HepG2 (cell line): ENCODE measurements at regions not wholly inside any gene's neighbourhood (a gene's known extent, or its start where the extent isn't known, plus 50 kb on each side); places are given as distances from the start of the nearest gene placed in this dataset.

Source experiments
- ATAC-seq: fragments of 200-7000 bp; cut with Tn5 transposase; 3 replicates; pipeline ENCODE4 v1.9.1; 2020; ENCODE audit warnings: mild to moderate bottlenecking, moderate library complexity
- BruUV-seq: library from RNA; stranded (reverse); fragments of 400-500 nt; replicated peaks from 2 replicates; lab custom pipeline; 2021; lab: Mats Ljungman, UMichigan
- CTCF ChIA-PET: fragments of 300-600 bp; formaldehyde crosslinking; extraction: SDS; loops from one replicate; lab custom pipeline; 2021; ENCODE audit warnings: low total read pairs, inconsistent platforms, low intra/inter-chr PET ratio; lab: Yijun Ruan, JAX
- POLR2A ChIA-PET: fragments of 350-600 bp; sonication (Branson Sonifier 250); formaldehyde crosslinking; loops from one replicate; lab custom pipeline; 2020; ENCODE audit warnings: antibody characterized with exemption, inconsistent platforms; lab: Yijun Ruan, JAX
- DNase-seq: peaks from one replicate; pipeline ENCODE4 v3.0.0-alpha.2; 2015; ENCODE audit warnings: low spot score
- FAIRE-seq: peaks from 3 replicates; lab custom pipeline; 2011; peaks lifted over from hg19 to GRCh38; lab: Jason Lieb, UNC
- H2AFZ ChIP-seq: one replicate; pipeline ENCODE4 v1.6.1; 2011; ENCODE audit warnings: low read length, inconsistent platforms
- H3K27ac ChIP-seq: fragments of 300-600 bp; 3 replicates; pipeline ENCODE4 v1.8.0; 2011; ENCODE audit warnings: mixed run types, mild to moderate bottlenecking, mixed read lengths, low read length, inconsistent platforms; ENCODE audit not compliant: insufficient read depth; ENCODE audit errors: extremely low read length
- H3K27me3 ChIP-seq, 2 experiments: fragments of 200-600 bp in 1 of 2; 2 replicates in 1 of 2; 3 replicates in 1 of 2; pipeline versions ENCODE4 v1.6.0 to v1.8.0; 2011; ENCODE audit warnings: low read length in 2 of 2, mild to moderate bottlenecking in 2 of 2, moderate library complexity in 2 of 2, inconsistent platforms in 1 of 2; ENCODE audit not compliant: insufficient read depth in 2 of 2, control insufficient read depth in 1 of 2
- H3K36me3 ChIP-seq, 2 experiments: fragments of 200-600 bp in 1 of 2; replicated peaks in 1 of 2; 2 replicates in 1 of 2; 3 replicates in 1 of 2; pipeline versions ENCODE4 v1.5.1 to v1.8.0; 2011; ENCODE audit warnings: low read length in 2 of 2, inconsistent platforms in 1 of 2; ENCODE audit not compliant: insufficient read depth in 2 of 2, control insufficient read depth in 1 of 2
- H3K4me1 ChIP-seq: 2 replicates; pipeline ENCODE4 v1.5.1; 2012; ENCODE audit warnings: low read length, inconsistent platforms; ENCODE audit not compliant: insufficient read depth
- H3K4me2 ChIP-seq: 2 replicates; pipeline ENCODE4 v1.6.0; 2011; ENCODE audit warnings: low read depth, low read length, inconsistent platforms
- H3K4me3 ChIP-seq, 3 experiments: fragments of 200-600 bp in 1 of 3; sonication (generic), shearing (Covaris generic) in 1 of 3; replicated peaks in 1 of 3; 2 replicates each; pipeline ENCODE4 v1.5.1; 2011 to 2016; ENCODE audit warnings: low read length in 3 of 3, inconsistent platforms in 2 of 3, low read depth in 2 of 3, mild to moderate bottlenecking in 2 of 3, control low read depth in 1 of 3, mixed read lengths in 1 of 3; ENCODE audit not compliant: insufficient read depth in 1 of 3
- H3K79me2 ChIP-seq: one replicate; pipeline ENCODE4 v1.6.1; 2011; ENCODE audit warnings: low read length, inconsistent platforms; ENCODE audit not compliant: insufficient read depth
- H3K9ac ChIP-seq: 2 replicates; pipeline ENCODE4 v1.6.0; 2011; ENCODE audit warnings: mild to moderate bottlenecking, low read depth, low read length, inconsistent platforms; ENCODE audit not compliant: insufficient read depth
- H3K9me3 ChIP-seq: 2 replicates; pipeline ENCODE4 v1.5.1; 2012; ENCODE audit warnings: mild to moderate bottlenecking, low read length
- H4K20me1 ChIP-seq: 2 replicates; pipeline ENCODE4 v1.6.0; 2011; ENCODE audit warnings: inconsistent platforms, mild to moderate bottlenecking, low read length, moderate library complexity; ENCODE audit not compliant: insufficient read depth
- CHD2 ChIP-seq: IDR thresholded peaks from 2 replicates; pipeline ENCODE4 v1.6.1; 2011; ENCODE audit warnings: low read depth, low read length, improper control_type of control experiment
- ERF ChIP-seq: IDR thresholded peaks from 2 replicates; pipeline ENCODE4 v1.6.1; 2018; ENCODE audit warnings: missing biosample characterization, missing genetic modification reagents
- IKZF4 ChIP-seq: sonication (generic); formaldehyde crosslinking; IDR thresholded peaks from 2 replicates; pipeline ENCODE4 v1.5.1; 2020; ENCODE audit warnings: borderline replicate concordance, mild to moderate bottlenecking, low read depth, missing genetic modification reagents; ENCODE audit errors: not compliant biosample characterization
- MXD3 ChIP-seq: IDR thresholded peaks from 2 replicates; pipeline ENCODE4 v1.6.1; 2016; ENCODE audit warnings: mild to moderate bottlenecking, missing biosample characterization, missing genetic modification reagents
- TFDP2 ChIP-seq: sonication (generic); formaldehyde crosslinking; IDR thresholded peaks from 2 replicates; pipeline ENCODE4 v1.4.0; 2020; ENCODE audit warnings: missing genetic modification reagents
- YEATS4 ChIP-seq: sonication (generic); formaldehyde crosslinking; IDR thresholded peaks from 2 replicates; pipeline ENCODE4 v1.4.0; 2020; ENCODE audit warnings: missing genetic modification reagents, borderline replicate concordance
- ZNF615 ChIP-seq: sonication (generic); formaldehyde crosslinking; IDR thresholded peaks from 2 replicates; pipeline ENCODE4 v1.5.0; 2020; ENCODE audit warnings: mild to moderate bottlenecking, missing genetic modification reagents, borderline replicate concordance
- in situ Hi-C: cut with HindIII; loops from 2 replicates; pipeline ENCODE4 v1.10.0; 2017; ENCODE audit warnings: low pct_unique_long_range_greater_than_20kb; ENCODE audit not compliant: extremely low pct_ligation_motif_present
- intact Hi-C: fragments of 100-400 bp; cut with micrococcal nuclease; formaldehyde crosslinking; loops from one replicate; pipeline ENCODE4 v1.10.0; 2022; ENCODE audit not compliant: unreplicated experiment
- TF ChIP-seq, protein P1 (sequence below): sonication (generic); formaldehyde crosslinking; IDR thresholded peaks from 2 replicates; pipeline ENCODE4 v1.4.0; 2020; ENCODE audit warnings: missing genetic modification reagents

- TF ChIP-seq, protein P1, sequence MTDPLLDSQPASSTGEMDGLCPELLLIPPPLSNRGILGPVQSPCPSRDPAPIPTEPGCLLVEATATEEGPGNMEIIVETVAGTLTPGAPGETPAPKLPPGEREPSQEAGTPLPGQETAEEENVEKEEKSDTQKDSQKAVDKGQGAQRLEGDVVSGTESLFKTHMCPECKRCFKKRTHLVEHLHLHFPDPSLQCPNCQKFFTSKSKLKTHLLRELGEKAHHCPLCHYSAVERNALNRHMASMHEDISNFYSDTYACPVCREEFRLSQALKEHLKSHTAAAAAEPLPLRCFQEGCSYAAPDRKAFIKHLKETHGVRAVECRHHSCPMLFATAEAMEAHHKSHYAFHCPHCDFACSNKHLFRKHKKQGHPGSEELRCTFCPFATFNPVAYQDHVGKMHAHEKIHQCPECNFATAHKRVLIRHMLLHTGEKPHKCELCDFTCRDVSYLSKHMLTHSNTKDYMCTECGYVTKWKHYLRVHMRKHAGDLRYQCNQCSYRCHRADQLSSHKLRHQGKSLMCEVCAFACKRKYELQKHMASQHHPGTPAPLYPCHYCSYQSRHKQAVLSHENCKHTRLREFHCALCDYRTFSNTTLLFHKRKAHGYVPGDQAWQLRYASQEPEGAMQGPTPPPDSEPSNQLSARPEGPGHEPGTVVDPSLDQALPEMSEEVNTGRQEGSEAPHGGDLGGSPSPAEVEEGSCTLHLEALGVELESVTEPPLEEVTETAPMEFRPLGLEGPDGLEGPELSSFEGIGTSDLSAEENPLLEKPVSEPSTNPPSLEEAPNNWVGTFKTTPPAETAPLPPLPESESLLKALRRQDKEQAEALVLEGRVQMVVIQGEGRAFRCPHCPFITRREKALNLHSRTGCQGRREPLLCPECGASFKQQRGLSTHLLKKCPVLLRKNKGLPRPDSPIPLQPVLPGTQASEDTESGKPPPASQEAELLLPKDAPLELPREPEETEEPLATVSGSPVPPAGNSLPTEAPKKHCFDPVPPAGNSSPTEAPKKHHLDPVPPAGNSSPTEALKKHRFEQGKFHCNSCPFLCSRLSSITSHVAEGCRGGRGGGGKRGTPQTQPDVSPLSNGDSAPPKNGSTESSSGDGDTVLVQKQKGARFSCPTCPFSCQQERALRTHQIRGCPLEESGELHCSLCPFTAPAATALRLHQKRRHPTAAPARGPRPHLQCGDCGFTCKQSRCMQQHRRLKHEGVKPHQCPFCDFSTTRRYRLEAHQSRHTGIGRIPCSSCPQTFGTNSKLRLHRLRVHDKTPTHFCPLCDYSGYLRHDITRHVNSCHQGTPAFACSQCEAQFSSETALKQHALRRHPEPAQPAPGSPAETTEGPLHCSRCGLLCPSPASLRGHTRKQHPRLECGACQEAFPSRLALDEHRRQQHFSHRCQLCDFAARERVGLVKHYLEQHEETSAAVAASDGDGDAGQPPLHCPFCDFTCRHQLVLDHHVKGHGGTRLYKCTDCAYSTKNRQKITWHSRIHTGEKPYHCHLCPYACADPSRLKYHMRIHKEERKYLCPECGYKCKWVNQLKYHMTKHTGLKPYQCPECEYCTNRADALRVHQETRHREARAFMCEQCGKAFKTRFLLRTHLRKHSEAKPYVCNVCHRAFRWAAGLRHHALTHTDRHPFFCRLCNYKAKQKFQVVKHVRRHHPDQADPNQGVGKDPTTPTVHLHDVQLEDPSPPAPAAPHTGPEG = no peak
- TF ChIP-seq YEATS4 (CRISPR knock-in tag) = no peak
- no peak for TF ChIP-seq TFDP2
- TF ChIP-seq MXD3 (CRISPR knock-in tag) = no peak
- TF ChIP-seq IKZF4 (CRISPR knock-in tag) = no peak
These were observed 66.9 kb downstream of the METRNL start (continued) for GRCh38 chr17:83146347-83146746.

GRCh38 chr17:83147280-83147679 is 67.9 kb downstream of the METRNL start:
- POLR2A ChIA-PET = no interaction called here
- H3K9ac ChIP-seq = no peak overlapping the region
- CTCF ChIA-PET = no interaction called here
- no peak for ATAC-seq
- H4K20me1 ChIP-seq = no peaks in the 10 kb centered on the region
- H3K4me3 ChIP-seq = no peak overlapping the region
- no peak overlapping the region for H3K27ac ChIP-seq
- peaks cover 5 to 49% of the 10 kb centered on the region in 2 experiments; a peak in 4 of 5 replicates for H3K27me3 ChIP-seq
- TF ChIP-seq ZNF615 (CRISPR knock-in tag) (no peak), CHD2 (no peak), ERF (CRISPR knock-in tag) (no peak)
- H2AFZ ChIP-seq = no peak overlapping the region
- peaks cover 9% of the 10 kb centered on the region; the same call in 1 of the 2 replicates for H3K9me3 ChIP-seq
- H3K79me2 ChIP-seq = no peaks in the 10 kb centered on the region
- in situ Hi-C loops = no loop called here
- intact Hi-C loops = no loop called here
- no peak for DNase-seq
- no peak overlapping the region for H3K4me2 ChIP-seq
- no peak for FAIRE-seq
- BruUV-seq = no TSS peak
- H3K36me3 ChIP-seq = no peaks in the 10 kb centered on the region
- H3K4me1 ChIP-seq = peaks cover 29% of the 10 kb centered on the region
